ENCODE measurements at regions not wholly inside any gene's neighbourhood (a gene's known extent, or its start where the extent isn't known, plus 50 kb on each side); places are given as distances from the start of the nearest gene placed in this dataset.

GRCh38 chr4:22336822-22337221 is 179.0 kb downstream of the ADGRA3 start:
- TF ChIP-seq CTCF (conservative IDR thresholded peaks at IDR 0.05) (no peak), EZH2 (IDR thresholded peaks at IDR 0.05; ENCODE audit: low read depth) (no peak)

All from PC-9 (cell line).